Activated CD4-positive, alpha-beta T cell treated with anti-CD3 and anti-CD28 coated beads, Interleukin-2, amount 50 U/mL, for 48 hours (primary cell): ENCODE measurements at regions not wholly inside any gene's neighbourhood (a gene's known extent, or its start where the extent isn't known, plus 50 kb on each side); places are given as distances from the start of the nearest gene placed in this dataset.

Experiments
- DNase-seq, 2 experiments: peaks; one replicate each; pipeline ENCODE4 v3.0.0-alpha.2; 2020

- DNase-seq = no peak
These were observed 80.1 kb upstream of the ALDH1B1 start for GRCh38 chr9:38312406-38312805.

DNA sequence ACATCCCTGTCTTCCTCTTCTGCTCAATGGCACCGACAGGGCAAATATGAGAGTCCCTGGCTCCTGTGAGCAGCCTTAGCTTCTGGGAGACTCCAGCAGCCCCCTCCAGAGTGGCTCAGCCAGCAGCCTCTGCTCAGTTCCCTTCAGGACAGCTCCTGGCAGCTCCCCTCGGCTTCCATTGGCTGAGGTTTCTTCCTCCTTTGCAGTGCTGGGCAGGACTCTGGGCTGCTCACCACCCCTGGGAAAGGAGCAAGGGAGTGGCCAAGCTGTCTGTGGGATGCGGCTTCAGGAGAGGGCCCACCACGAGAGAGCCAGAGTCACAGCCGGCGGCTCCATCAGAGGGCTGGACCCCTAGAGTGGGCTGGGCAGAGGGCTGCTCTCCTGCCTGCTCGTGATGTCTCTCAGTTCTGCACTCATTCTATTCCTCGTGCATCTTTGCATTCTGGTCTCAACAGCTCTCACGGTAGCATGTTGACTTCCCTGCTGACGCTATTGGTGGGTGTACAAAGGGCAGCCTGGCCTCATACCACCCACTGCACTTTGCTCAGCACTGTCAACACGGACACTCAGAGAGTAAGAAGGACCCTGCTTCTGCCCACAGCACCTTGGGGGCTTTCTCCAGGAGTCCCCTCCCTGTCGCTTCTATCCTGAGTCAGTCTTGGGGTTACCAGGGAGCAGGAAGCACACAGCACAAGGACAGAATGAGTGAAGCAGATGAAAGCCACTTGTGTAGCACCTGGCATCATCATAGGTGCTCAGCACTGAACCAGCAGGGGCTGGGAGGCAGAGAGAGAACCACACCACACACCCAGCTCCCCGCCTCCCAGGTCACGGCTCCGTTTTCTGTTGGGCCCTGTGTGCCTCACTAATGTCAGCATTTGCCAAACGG, 80.9 kb upstream of the ALDH1B1 start:
- DNase-seq = no peak

DNA sequence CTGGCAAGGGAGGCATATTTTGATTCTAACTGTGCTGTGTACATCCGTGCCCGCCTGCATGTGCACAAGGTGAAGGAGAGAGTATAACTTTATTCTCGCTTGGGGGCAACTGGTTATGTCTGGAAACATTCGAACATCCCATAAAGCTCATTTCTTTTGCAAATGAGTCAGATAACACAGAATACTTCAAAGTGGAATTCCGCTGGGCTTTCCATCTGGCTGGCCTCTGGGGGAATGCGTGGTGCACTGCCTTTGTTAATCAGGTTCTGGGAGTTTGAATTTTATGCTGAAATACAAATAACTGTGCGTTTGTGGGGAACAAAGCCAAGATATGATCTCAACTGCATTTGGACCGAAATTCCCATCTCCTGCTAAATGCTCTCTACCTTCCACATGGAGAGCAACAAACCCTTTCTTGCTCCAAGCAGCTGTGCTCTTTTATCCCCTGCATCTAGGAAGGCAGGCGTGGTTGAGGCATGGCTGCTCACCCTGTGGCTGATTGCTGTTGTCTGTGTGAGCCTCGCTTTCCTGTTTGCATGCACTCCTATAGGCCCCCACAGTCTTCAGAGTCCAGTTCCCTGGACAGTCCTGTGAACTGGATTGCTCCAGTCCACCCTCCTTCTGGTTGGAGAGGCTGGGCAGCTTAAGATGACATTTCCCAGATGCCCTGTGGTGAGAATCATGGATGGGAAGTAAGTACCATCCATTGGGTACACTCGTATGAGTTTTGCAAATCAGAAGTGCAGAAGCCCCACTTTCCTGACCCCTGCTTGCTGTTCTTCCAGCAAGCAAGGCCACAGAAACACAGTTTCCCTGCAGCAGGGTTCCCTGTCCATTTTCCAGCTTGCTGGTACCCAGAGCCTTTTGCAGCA, 82.9 kb upstream of the ALDH1B1 start:
- no peak for DNase-seq

DNA sequence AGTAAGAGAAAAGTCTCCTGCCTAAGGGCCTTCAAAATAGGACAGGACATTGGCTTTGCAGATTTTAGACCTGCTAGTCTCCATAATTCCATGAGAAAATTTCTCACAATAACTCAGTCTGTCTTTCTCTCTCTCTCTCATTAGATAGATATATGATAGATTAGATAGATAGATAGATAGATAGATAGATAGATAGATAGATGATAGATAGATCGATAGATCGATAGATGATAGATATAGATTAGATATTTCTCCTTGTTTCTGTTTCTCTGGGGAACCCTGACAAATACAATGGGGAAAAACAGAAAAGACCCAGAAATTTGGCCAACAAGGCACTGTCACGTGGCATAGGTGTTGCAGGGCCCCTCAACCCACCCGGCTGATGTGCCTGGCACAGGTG, 84.4 kb upstream of the ALDH1B1 start:
- DNase-seq = no peak

DNA sequence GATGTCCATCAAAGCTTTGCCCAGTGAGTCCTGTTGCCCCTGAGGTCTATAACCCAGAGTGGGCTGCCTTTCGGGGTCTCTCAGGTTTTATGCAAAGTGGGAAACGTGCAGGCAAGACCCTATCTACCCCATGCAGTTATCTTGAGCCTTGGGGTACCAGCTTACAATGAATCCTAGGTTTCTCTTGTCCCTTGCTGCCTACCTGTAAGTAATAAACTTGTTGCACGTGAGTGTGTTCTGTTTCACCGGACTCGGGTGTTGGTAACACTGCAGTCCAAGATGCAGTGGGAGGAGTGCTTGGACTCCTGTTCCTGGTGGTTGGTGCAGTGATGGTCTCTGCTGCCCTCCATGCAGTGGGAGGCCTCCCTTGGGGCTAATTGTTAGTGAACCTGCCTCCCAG, 85.6 kb upstream of the ALDH1B1 start:
- DNase-seq = no peak

DNA sequence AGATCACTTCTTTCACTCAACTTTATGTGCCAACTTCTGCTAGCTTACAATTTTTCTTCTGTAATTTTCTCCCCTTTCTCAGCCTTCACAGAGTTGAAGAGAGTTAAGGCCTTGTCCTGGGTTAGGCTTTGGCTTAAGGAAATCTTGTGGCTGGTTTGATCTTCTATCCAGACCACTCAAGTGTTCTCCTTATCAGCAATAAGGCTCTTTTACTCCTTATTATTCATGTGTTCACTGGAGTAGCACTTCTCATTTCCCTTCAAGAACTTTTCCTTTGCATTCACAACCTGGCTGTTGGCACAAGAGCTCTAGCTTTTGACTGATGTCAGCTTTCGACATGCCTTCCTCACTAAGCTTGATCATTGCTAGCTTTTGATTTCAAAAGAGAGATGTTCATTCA, 86.9 kb upstream of the ALDH1B1 start:
- DNase-seq = no peak

DNA sequence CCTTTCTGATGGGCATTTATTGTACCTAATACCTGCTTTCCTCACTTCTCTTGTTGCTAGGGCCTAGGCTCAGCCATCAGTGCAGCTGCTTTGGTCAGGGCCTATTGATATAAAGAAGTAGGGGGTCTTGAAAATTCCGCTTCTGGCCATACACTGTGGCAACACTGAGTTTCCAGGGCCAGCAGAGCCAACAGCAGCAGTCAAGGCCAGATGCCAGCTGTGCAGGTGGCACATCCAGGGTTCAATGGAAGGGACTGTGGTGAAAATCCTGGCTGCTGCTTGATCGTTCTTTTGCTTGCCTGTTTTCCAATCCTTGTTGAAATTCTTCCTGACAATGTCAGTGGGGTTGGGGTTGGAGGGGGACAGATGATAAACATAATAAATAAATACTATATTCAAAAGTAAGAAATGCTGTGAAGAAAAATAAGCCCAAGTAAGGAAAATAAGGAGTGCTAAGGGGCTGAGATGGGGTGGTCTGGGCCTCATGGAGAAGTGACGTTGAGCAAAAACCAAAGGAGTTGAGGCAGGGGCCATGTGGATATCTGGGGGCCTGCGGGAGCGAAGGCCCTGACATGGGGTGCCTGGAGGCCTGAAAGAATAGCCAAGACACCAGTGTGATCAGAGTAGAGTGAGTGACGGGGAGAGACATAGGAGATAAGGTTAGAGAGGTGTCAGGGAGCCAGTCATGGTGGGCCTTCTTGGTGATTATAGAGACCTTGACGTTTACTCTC, 91.0 kb upstream of the ALDH1B1 start:
- no peak for DNase-seq

- no peak for DNase-seq
These were observed 92.6 kb upstream of the ALDH1B1 start for GRCh38 chr9:38299856-38300255.

GRCh38 chr9:38298904-38299303, 93.6 kb upstream of the ALDH1B1 start:
- no peak for DNase-seq

- DNase-seq = no peak
These were observed 94.0 kb upstream of the ALDH1B1 start for GRCh38 chr9:38298503-38298902.

GRCh38 chr9:38296807-38297206, 95.7 kb upstream of the ALDH1B1 start:
- no peak for DNase-seq

GRCh38 chr9:38295764-38296163, 96.7 kb upstream of the ALDH1B1 start:
- no peak for DNase-seq

DNA sequence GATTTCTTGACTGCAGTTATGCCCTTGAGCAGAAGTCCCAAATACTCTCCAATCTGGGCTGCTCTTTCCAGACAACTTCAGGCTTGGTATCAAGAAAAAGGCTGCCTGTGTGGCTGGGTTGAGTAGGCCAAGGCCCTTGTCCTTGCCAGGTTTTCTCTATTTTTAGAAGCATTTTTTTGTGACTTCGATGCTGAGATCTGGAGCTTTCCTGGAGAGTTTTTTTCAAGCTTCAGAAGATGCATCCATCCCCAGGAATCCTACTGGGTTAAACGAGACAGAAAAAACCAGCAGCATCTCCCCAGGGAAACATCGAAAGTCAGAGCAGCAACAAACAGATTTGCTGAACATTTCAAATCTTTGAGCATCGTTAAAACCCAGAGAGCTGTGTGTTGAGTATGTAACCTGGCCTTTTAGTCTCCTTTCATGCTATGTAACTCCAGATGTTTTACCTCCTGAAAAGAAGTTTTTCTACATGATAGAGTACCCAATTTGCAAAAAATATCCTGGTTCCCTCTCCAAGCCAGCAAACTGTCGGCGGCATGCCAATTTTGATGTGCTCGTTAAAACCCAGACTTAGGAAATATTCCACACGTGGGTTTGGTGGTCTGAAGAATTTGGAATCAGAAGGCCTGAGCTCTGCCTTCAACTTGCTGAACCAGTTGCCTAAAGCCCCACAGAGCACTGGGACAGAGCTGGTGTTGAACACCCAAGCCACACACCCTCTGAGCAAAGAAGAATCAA, 98.1 kb upstream of the ALDH1B1 start:
- no peak for DNase-seq

- no peak for DNase-seq
These were observed 99.5 kb upstream of the ALDH1B1 start for GRCh38 chr9:38293022-38293421.

DNA sequence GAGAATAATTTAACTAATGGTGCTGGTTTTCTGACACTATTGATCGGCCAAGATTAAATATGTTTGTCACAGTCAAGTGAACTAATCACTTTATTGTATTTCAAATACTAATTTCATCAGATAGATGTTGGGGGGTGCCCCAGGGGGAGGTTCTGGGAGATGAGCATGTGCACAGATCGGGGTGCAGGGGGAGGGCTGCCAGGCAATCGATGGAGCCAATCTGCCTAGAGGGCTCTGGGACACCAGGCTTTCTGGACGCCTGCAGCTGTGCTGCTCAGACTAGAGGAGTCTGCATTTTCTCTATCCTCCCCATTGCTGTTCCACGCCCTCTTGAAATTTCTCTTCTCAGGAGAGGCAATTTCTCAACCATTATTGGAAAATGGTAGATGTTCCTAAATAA, 100.0 kb upstream of the ALDH1B1 start:
- no peak for DNase-seq

DNA sequence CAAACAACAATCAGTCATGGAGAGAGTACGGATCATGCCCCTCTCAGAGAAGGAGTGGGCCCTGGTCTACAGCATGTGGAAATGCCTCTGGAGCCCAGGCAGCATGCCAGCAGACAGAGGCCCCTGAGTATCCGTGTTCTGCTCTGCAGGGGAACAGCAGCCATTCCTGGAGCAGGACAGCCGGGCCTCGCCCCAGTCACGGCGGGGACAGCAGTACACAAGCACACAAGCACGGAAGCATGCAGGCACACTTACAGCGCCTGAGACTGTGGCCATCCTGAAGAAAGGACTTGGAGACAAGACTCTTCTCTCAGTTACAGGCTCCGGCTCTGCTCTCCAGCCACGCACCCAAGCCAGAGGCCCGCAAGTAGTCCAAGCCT, 102.6 kb upstream of the ALDH1B1 start:
- DNase-seq = no peak

DNA sequence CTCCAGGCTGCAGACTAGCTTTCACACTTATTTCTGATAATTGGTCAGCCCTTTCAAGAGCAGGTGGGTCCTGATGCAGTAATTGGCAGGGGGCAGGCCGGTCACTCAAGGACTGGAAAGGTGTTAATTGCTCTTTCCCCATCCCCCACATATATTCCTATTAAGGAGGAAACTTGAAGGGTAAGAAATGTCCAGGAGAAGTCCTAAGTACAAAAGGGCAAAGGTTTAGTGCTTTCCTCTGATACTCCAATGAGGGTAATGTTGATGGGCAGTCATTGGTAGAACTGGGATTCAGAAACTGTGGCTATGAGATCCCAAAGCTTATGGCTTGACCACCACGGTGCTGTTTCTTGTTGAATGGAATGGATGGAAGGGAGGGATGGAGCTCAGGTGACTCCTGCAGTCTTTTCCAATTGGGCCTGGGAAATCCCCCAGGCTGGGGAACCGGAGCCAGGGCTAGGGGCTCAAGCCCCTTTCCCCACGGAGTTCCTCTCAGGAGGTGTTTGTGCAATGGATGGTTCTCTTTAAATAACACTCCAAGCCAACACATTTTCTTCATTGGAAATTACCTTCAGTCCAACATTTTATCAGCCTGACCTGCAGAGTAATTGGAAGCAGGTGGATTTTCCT, 103.2 kb upstream of the ALDH1B1 start:
- DNase-seq = no peak

DNA sequence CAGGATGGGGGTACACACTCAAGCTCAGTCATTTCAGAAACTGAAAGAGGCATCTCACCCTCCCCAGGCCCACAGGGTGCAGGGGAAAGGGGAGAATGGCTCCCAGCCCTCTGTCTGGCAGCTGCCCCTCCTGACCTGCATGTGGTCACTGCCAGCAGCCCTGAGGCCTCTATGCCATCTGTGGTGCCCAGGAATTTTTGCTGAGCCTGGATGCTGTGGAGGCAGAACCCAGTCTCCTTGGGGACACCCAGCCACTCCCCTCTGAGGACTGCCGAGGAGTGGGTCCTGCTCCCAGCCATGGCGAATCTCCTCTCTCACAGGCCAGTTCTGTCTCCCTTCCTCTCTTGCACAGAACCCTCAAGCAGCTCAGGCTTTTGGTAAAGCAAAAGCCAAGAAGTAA, 104.0 kb upstream of the ALDH1B1 start:
- no peak for DNase-seq

DNA sequence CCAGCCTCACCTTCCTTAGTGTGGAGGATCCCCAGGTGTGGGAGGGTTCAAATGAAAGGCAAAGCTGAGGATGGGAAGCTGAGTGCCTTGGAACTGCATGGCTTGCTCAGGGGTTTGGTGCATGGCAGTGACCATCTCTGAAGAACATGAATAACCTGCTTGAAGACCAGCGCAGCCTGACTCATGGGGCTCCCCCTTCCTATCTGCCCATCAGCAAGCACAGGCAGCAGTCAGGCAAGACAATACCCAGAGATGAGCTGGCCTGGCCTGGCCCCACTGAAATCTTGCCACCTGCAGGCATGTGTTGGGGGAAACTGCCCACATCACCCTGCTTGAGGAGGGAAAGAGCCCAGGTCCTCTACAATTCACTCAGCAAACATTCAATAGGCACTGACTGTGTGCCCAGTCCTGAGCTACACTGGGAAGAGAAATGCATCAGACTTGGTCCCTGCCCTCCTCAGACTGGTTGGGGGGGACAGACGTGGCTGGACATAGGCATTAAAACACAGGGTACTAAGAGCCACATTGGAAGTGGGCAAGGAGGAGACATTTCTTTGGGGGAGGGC, 105.0 kb upstream of the ALDH1B1 start:
- DNase-seq = no peak

GRCh38 chr9:38286766-38287165, 105.7 kb upstream of the ALDH1B1 start:
- no peak for DNase-seq

DNA sequence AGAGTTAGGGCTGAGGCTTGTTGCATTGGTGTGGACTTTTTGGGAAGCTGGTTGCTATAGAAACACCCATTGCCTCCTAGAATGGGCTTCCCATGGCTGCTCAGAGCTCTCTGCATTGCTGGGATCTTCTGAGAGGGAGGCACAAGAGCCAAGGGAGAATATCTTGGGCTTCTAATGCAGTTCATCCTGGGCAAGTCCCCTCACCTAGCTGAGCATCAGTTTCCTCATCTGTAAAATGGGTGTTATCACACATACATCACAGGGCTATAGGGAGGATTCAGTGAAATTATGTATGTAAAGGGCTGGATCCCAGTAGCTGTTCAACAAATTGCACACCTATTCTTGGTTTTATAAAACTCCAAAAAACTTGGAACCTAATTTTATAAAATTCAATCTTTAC, 106.1 kb upstream of the ALDH1B1 start:
- DNase-seq = no peak

- DNase-seq = no peak
These were observed 107.3 kb upstream of the ALDH1B1 start for GRCh38 chr9:38285236-38285635.
